Psoas muscle (tissue), 7 donors: ENCODE measurements at regions not wholly inside any gene's neighbourhood (a gene's known extent, or its start where the extent isn't known, plus 50 kb on each side); places are given as distances from the start of the nearest gene placed in this dataset.

ENCODE experiments used
- ATAC-seq, 4 donors: fragments of 200-7000 bp; cut with Tn5 transposase; one replicate each; pipeline ENCODE4 v1.9.1; 2020; ENCODE audit warnings: moderate library complexity in 3 of 4, mild to moderate bottlenecking in 2 of 4
- DNase-seq, 2 donors: peaks; one replicate each; pipeline ENCODE4 v3.0.0-alpha.2; 2020
- H3K27ac ChIP-seq: fragments of 200-600 bp; one replicate; pipeline ENCODE4 v1.8.0; 2022
- H3K27me3 ChIP-seq, 3 donors: fragments of 200-600 bp in 1 of 3; one replicate each; pipeline versions ENCODE4 v1.6.1 to v1.8.0; 2013 to 2022; ENCODE audit warnings: low read length in 2 of 3, mild to moderate bottlenecking in 2 of 3, moderate library complexity in 1 of 3; ENCODE audit not compliant: insufficient read depth in 3 of 3
- H3K36me3 ChIP-seq, 2 donors: fragments of 200-600 bp in 1 of 2; one replicate each; pipeline versions ENCODE4 v1.6.1 to v1.8.0; 2013 to 2022; ENCODE audit warnings: low read depth in 1 of 2, mild to moderate bottlenecking in 1 of 2, moderate library complexity in 1 of 2; ENCODE audit not compliant: insufficient read depth in 1 of 2
- H3K4me1 ChIP-seq: fragments of 200-600 bp; one replicate; pipeline ENCODE4 v1.8.0; 2022
- H3K4me3 ChIP-seq: fragments of 200-600 bp; one replicate; pipeline ENCODE4 v1.8.0; 2022; ENCODE audit warnings: mild to moderate bottlenecking
- H3K9me3 ChIP-seq: fragments of 200-600 bp; one replicate; pipeline ENCODE4 v1.8.0; 2022
- CTCF ChIP-seq: fragments of 200-600 bp; IDR thresholded peaks from one replicate; pipeline ENCODE4 v1.8.0; 2022; ENCODE audit warnings: antibody characterized with exemption
- WGBS, 3 donors: extraction: QIAGEN DNeasy Blood & Tissue Kit; methylation state at CpG; one replicate each; pipeline versions ENCODE4 v1.1.6 to v1.1.7; 2013; 5-methylcytosine and 5-hydroxymethylcytosine counted together
- intact Hi-C, 2 donors: fragments of 100-400 bp; cut with DNase I; formaldehyde crosslinking; loops; one replicate each; pipeline versions ENCODE4 v1.11.0 to v1.14.2; 2022
- donor health status: healthy with polysubstance abuse.
- donor health status: DM: no; HTN: no; CAD: no; lungs with moderate emphysema.
- donor health status: Bipolar disorder and iron deficiency.
- donor health status: healthy.
- donor health status: DM: yes; HTN: yes; CAD: no.
- donor health status: DM: no; HTN: no; CAD: no.
- donor health status: DM: yes; HTN: yes; CAD: no.

GRCh38 chr1:95554408-95554807, 320.4 kb downstream of the RWDD3 start:
- ATAC-seq (no peak), DNase-seq (no peak)
- H3K27me3 ChIP-seq = no peaks in the 10 kb centered on the region
- intact Hi-C loops = no loop called here
- no peak for TF ChIP-seq CTCF
- no peak overlapping the region for H3K27ac ChIP-seq
- no peak overlapping the region for H3K4me3 ChIP-seq
- 71 to 84% (median 79%) methylated on average over 2 of the region's 2 CpGs for WGBS, 3 donors
- H3K36me3 ChIP-seq = no peaks in the 10 kb centered on the region
- H3K9me3 ChIP-seq = peaks cover 3% of the 10 kb centered on the region
- H3K4me1 ChIP-seq = no peaks in the 10 kb centered on the region

GRCh38 chr1:95558791-95559190, 324.8 kb downstream of the RWDD3 start:
- WGBS, 3 donors = 20 to 48% (median 26%) methylated on average over 1 of the region's 1 CpG
- no peak overlapping the region for H3K4me3 ChIP-seq
- H3K27me3 ChIP-seq = no peaks in the 10 kb centered on the region
- H3K27ac ChIP-seq = no peak overlapping the region
- no peaks in the 10 kb centered on the region for H3K4me1 ChIP-seq
- no peak for TF ChIP-seq CTCF
- ATAC-seq = no peak
- DNase-seq = no peak
- no peaks in the 10 kb centered on the region for H3K36me3 ChIP-seq
- intact Hi-C loops = no loop called here
- peaks cover 3% of the 10 kb centered on the region for H3K9me3 ChIP-seq

- TF ChIP-seq CTCF = no peak
- ATAC-seq (no peak), DNase-seq (no peak)
- Histone ChIP-seq H3K4me3 (no peak overlapping the region), H3K36me3 (no peaks in the 10 kb centered on the region), H3K4me1 (no peaks in the 10 kb centered on the region), H3K27me3 (no peaks in the 10 kb centered on the region), H3K27ac (no peak overlapping the region), H3K9me3 (peaks cover 3% of the 10 kb centered on the region)
- intact Hi-C loops = no loop called here
These were observed 327.3 kb downstream of the RWDD3 start for GRCh38 chr1:95561346-95561745.

- intact Hi-C loops = no loop called here
These were observed 328.2 kb downstream of the RWDD3 start for GRCh38 chr1:95562230-95562629.

More at GRCh38 chr1:95562230-95562629, 328.2 kb downstream of the RWDD3 start:
- DNase-seq = no peak
- Histone ChIP-seq H3K9me3 (peaks cover 3% of the 10 kb centered on the region), H3K4me3 (no peak overlapping the region), H3K27me3 (no peaks in the 10 kb centered on the region), H3K36me3 (no peaks in the 10 kb centered on the region), H3K4me1 (no peaks in the 10 kb centered on the region), H3K27ac (no peak overlapping the region)
- TF ChIP-seq CTCF = no peak
- ATAC-seq = no peak
- WGBS, 3 donors = 81 to 83% (median 82%) methylated on average over 3 of the region's 3 CpGs
